IgD-negative memory B cell (primary cell): ENCODE measurements at regions not wholly inside any gene's neighbourhood (a gene's known extent, or its start where the extent isn't known, plus 50 kb on each side); places are given as distances from the start of the nearest gene placed in this dataset.

Experiments
- H3K27ac Mint-ChIP-seq, 3 donors: one replicate each; pipeline ENCODE4 v1.8.0; 2020 to 2022; ENCODE audit warnings: mild to moderate bottlenecking in 3 of 3, mixed read lengths in 3 of 3, moderate library complexity in 1 of 3
- H3K27me3 Mint-ChIP-seq: one replicate; pipeline ENCODE4 v1.8.0; 2021; ENCODE audit warnings: mixed read lengths
- H3K36me3 Mint-ChIP-seq: one replicate; pipeline ENCODE4 v1.8.0; 2020; ENCODE audit warnings: mild to moderate bottlenecking, mixed read lengths
- H3K4me1 Mint-ChIP-seq, 3 donors: one replicate each; pipeline ENCODE4 v1.8.0; 2020 to 2022; ENCODE audit warnings: mixed read lengths in 3 of 3, mild to moderate bottlenecking in 1 of 3
- H3K4me3 Mint-ChIP-seq, 4 donors: one replicate each; pipeline ENCODE4 v1.8.0; 2020 to 2022; ENCODE audit warnings: mild to moderate bottlenecking in 4 of 4, mixed read lengths in 4 of 4, moderate library complexity in 3 of 4
- H3K9me3 Mint-ChIP-seq, 3 donors: one replicate each; pipeline ENCODE4 v1.8.0; 2020 to 2021; ENCODE audit warnings: mixed read lengths in 3 of 3, mild to moderate bottlenecking in 1 of 3

GRCh38 chr1:30335389-30335996, 387.9 kb downstream of the MATN1 start:
- Mint-ChIP-seq H3K9me3 (no peaks in the 10 kb centered on the region), H3K4me1 (no peaks in the 10 kb centered on the region), H3K36me3 (no peaks in the 10 kb centered on the region), H3K27ac (no peak overlapping the region), H3K4me3 (no peak overlapping the region), H3K27me3 (no peaks in the 10 kb centered on the region)

DNA sequence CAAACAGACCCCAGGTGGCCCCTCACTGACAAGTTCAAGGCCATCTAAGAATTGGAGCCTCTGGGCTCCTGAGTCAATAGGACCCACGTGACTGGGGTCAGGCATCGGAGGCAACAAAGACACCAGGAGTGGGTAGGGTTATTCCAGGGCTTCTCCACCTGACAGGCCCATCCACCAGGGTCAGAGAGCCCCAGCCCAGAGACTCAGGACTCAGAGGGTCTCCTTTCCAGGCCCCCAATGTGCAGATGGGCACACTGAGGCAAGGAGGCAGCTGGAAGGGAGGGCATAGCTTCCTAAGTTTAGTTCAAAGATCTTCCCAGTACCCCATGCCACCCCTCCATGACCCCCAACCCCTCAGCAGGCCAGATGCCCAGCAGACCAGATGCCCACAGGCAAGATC, 388.6 kb downstream of the MATN1 start:
- Mint-ChIP-seq H3K36me3 (no peaks in the 10 kb centered on the region), H3K4me1 (no peaks in the 10 kb centered on the region), H3K27ac (no peak overlapping the region), H3K4me3 (no peak overlapping the region), H3K9me3 (no peaks in the 10 kb centered on the region), H3K27me3 (no peaks in the 10 kb centered on the region)

DNA sequence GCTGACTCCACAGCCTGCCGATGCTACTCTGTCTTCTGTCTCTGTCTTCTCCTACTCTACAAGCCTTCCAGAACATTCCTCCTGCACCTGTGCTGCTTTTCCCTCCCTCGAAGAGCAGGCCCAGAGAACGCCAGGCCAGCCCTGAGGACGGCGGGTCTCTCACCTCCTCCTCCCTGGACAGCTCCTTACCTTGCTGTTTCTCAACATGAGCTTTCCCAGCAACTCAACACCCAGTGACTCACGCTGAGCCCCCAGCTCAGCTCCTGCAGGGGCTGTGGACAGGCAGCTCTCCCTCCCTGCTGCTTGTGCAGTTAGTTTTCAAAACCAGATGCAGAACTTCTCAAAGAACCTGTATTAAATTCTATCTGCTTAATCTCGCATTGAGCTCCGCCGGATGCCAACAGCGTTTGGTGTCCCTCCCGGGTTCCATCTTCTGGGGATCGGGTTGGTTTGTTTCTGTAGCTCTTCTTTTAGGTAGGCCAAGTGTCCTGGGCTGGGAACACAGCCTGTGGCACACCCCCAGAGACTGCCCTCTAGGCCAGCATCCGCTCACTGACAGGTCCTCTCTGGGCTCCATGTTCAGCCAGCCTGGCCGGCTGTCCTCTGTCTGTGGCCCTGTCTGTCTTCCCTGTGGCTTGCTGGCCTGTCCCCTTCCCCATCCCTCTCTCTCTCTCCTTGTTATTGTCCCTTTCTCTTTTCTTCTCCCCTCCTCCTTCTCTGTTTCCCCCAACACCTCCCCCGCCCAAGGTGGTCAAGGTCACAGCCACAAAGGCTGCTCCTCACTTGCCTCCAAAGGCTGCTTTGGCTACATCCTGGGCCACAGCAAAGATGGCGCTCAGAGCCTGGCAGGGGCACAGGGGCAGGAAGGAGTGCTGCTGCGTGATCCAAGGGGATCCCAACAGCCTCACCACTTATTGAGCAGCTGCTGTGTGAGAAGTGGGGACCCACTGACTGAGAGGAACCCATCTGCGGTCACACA, 391.0 kb downstream of the MATN1 start:
- H3K27me3 Mint-ChIP-seq = no peaks in the 10 kb centered on the region

GRCh38 chr1:30331415-30332065, 391.8 kb downstream of the MATN1 start:
- Mint-ChIP-seq H3K9me3 (no peaks in the 10 kb centered on the region), H3K27me3 (no peaks in the 10 kb centered on the region), H3K4me3 (no peak overlapping the region), H3K36me3 (no peaks in the 10 kb centered on the region), H3K4me1 (no peaks in the 10 kb centered on the region), H3K27ac (no peak overlapping the region)

More for the DNA sequence above, 391.0 kb downstream of the MATN1 start:
- H3K9me3 Mint-ChIP-seq = no peaks in the 10 kb centered on the region
- no peak overlapping the region for H3K27ac Mint-ChIP-seq
- no peak overlapping the region for H3K4me3 Mint-ChIP-seq
- H3K4me1 Mint-ChIP-seq = no peaks in the 10 kb centered on the region
- no peaks in the 10 kb centered on the region for H3K36me3 Mint-ChIP-seq

DNA sequence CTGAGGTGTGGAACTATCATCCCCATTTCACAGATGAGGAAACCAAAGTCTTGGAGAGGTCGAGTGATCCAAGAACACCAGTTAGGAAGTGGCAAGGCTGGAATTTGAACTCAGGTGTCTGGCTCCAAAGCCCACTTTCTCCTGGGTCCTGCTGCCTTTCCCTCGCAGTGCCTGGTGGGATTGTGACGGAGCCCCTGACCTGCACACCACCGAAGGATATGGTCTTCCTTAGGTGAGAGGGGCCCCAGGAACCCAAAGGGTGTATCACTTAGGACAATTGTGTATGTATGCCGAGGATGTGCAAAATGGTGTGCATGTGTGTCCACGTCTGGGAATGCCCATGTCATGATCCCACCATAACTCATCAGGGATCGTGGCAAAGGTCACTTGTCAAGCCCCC, 392.7 kb downstream of the MATN1 start:
- Mint-ChIP-seq H3K27ac (no peak overlapping the region), H3K27me3 (no peaks in the 10 kb centered on the region), H3K9me3 (no peaks in the 10 kb centered on the region), H3K36me3 (no peaks in the 10 kb centered on the region), H3K4me1 (no peaks in the 10 kb centered on the region), H3K4me3 (no peak overlapping the region)

- H3K27ac Mint-ChIP-seq = no peak overlapping the region
- H3K4me3 Mint-ChIP-seq = no peak overlapping the region
- no peaks in the 10 kb centered on the region for H3K27me3 Mint-ChIP-seq
- no peaks in the 10 kb centered on the region for H3K9me3 Mint-ChIP-seq
- no peaks in the 10 kb centered on the region for H3K36me3 Mint-ChIP-seq
- H3K4me1 Mint-ChIP-seq = no peaks in the 10 kb centered on the region
Measured at GRCh38 chr1:30329802-30330557, 393.4 kb downstream of the MATN1 start.

DNA sequence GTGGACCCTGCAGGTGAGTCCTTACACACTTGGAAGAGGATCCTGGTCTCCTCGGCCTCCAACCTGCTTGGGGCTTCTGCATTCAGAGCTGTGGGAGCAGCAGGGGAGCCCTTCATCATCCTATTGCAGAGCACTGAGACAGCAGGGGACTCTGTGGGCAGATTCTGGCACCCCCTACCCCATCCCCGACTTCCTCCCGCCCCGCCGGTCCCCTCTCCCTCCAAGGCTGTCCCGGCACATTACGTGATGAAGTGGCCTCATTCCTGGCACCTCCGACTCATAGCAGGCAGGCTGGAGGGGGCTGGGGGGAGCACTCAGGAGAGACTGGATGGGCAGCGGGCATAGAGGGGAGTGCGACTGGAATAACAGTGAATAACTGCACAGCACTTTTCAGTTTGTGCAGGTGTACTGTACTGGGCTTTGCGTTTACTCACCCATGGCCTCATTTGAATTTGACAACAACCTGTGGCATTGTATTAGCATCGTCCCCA, 394.1 kb downstream of the MATN1 start:
- Mint-ChIP-seq H3K27ac (no peak overlapping the region), H3K36me3 (no peaks in the 10 kb centered on the region), H3K9me3 (no peaks in the 10 kb centered on the region), H3K4me1 (no peaks in the 10 kb centered on the region), H3K4me3 (no peak overlapping the region), H3K27me3 (peaks cover 5% of the 10 kb centered on the region)

DNA sequence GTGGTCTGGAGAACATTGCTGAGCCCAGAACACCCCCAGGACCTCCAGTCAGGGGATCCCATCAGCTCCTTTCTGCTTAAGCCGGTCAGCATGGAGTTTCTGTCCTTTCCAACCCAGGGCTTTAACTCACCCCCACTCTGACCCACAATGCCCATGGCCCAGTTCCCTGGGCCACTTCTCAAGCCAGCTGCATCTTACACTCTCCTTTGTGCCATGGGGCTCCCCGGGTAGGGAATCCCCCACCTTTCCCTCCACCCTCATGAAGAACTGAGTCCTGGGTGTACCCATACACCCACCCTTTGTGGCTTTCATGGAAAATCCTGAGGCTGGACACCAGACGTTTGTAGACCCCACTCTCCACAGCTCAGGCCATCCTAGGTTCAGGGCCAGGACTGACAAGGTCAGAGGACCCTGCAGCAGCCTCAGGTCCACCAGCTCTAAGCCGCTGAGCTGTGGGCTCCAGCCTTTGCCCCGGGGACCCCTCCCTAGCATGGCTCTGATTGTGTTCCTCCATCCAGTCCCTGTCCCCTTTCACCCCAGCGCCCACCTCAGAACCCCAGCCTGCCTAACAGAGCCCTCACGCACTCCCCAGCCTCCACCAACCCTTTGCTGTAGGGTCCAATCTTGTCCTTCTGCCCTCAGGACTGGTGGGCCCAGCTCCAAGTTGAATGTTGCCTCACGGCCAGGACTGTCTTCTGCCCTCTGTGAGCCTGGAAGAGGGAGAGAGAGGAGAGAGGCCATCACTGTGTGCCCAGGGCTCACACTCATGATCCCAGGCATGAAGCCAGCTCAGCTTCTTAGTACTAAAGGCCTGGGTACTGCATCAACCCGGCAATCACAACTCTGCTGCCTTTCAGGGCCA, 394.8 kb downstream of the MATN1 start:
- no peaks in the 10 kb centered on the region for H3K4me1 Mint-ChIP-seq
- no peaks in the 10 kb centered on the region for H3K36me3 Mint-ChIP-seq
- H3K9me3 Mint-ChIP-seq = no peaks in the 10 kb centered on the region
- peak overlapping the region in 1 of 3 donors; percentile 13 for H3K27ac Mint-ChIP-seq
- H3K27me3 Mint-ChIP-seq = peaks cover 5% of the 10 kb centered on the region
- peak overlapping the region in 1 of 4 donors; percentile 69 for H3K4me3 Mint-ChIP-seq

GRCh38 chr1:30328100-30328370, 395.4 kb downstream of the MATN1 start:
- H3K27ac Mint-ChIP-seq = no peak overlapping the region

DNA sequence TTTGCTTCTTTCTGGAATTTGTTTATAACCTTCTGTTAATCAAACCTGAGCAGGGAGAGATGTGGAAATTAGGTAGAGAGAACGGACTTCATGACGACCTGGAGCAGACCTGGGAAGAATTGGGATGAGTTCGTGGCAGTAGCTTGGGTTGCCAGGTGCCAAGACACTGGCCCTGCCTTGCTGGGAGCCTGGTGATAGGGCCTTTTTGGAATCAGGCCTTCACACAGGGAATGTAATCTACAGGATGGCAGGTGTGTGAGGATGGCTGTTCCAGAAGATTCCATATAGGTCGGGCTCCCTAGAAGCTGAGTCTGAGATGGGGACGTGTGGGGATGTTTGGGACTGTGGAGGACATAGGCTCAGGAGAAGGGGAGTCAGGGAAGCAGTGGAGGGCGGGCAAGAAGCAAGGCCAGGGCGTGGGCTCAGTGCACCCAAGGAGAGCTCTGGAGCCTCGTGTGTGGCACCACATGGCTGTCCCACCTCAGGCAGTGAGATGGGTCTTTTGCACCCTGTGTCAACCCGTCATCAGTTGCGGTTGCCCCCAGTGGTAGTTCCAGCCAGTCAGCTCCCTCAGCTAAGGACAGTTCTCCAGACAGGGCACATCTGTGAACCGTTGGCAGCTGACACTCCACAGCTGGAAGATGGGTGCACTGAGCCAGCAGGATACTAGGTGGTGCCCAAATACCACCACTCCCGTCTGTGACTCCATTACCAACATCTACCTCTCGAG, 395.9 kb downstream of the MATN1 start:
- Mint-ChIP-seq H3K27ac (no peak overlapping the region), H3K9me3 (no peaks in the 10 kb centered on the region), H3K4me1 (no peaks in the 10 kb centered on the region), H3K4me3 (no peak overlapping the region), H3K36me3 (no peaks in the 10 kb centered on the region), H3K27me3 (peaks cover 6% of the 10 kb centered on the region)

More at GRCh38 chr1:30328100-30328370, 395.4 kb downstream of the MATN1 start:
- Mint-ChIP-seq H3K4me3 (no peak overlapping the region), H3K36me3 (no peaks in the 10 kb centered on the region), H3K9me3 (no peaks in the 10 kb centered on the region), H3K27me3 (peaks cover 5% of the 10 kb centered on the region), H3K4me1 (no peaks in the 10 kb centered on the region)

- no peak overlapping the region for H3K4me3 Mint-ChIP-seq
- H3K9me3 Mint-ChIP-seq = peaks cover 0 to under 1% (median 0%) of the 10 kb centered on the region in 3 donors
- H3K27me3 Mint-ChIP-seq = peaks cover 9% of the 10 kb centered on the region
- no peak overlapping the region for H3K27ac Mint-ChIP-seq
- H3K36me3 Mint-ChIP-seq = no peaks in the 10 kb centered on the region
- no peaks in the 10 kb centered on the region for H3K4me1 Mint-ChIP-seq
Measured at GRCh38 chr1:30325999-30326398, 397.4 kb downstream of the MATN1 start.

DNA sequence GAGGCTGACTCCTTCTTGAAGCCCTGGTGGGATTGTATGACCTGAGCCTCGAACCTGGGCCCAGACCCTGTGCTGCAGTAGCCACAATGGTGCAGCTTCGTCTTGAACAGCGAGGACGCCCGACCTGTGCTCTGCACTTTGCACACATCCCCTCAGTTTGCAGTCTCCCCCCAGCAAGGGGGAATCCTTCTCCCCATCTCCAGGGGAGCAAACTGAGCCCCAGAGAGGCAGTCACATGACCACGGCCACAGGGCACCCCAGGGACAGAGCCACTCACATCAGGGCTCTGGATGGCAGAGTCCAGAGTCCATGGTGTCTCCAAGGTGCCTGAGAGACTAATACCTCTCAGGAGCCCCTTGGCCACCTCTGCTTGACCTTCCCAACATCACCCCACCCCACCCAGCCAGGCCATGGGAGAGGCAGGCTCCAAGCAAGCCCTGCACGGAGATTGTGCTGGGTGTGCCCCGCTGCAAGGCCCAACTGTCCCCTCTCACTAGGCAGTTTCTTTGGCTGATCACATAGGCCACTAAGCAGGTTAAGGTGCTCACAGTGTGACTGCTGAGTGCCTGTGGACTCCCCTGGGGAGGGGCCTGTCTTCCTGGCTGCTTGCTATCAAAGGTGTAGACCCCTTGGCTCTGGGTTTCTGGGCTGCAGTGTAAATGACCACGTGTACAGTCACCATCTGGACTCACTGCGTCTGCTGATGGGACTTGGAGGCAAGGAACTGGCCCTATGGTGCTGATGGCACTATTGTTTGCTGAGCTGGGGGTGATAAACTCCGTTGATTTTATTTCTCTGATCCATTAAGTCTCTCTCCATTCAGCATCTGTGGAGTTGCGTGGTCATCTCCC, 398.1 kb downstream of the MATN1 start:
- Mint-ChIP-seq H3K9me3 (peaks cover 0 to 1% (median 0%) of the 10 kb centered on the region in 3 donors), H3K36me3 (no peaks in the 10 kb centered on the region), H3K4me1 (no peaks in the 10 kb centered on the region), H3K27me3 (peaks cover 11% of the 10 kb centered on the region), H3K4me3 (no peak overlapping the region), H3K27ac (no peak overlapping the region)
